Trophoblast cell (in vitro differentiated cells and primary cell): ENCODE measurements at regions not wholly inside any gene's neighbourhood (a gene's known extent, or its start where the extent isn't known, plus 50 kb on each side); places are given as distances from the start of the nearest gene placed in this dataset.

Experiments used
- DNase-seq, 2 donors: peaks; one replicate each; pipeline ENCODE4 v3.0.0-alpha.2; 2016
- H2AFZ ChIP-seq: 2 replicates; pipeline ENCODE4 v1.6.1; 2013; ENCODE audit warnings: low read length, moderate library complexity, mild to moderate bottlenecking; ENCODE audit not compliant: insufficient read depth, poor library complexity
- H2AK5ac ChIP-seq: 2 replicates; pipeline ENCODE4 v1.6.1; 2013; ENCODE audit warnings: mild to moderate bottlenecking, low read length
- H2BK120ac ChIP-seq: 2 replicates; pipeline ENCODE4 v1.6.1; 2013; ENCODE audit warnings: low read length, mild to moderate bottlenecking, moderate library complexity; ENCODE audit not compliant: insufficient read depth, poor library complexity
- H2BK12ac ChIP-seq: 2 replicates; pipeline ENCODE4 v1.6.1; 2013; ENCODE audit warnings: mild to moderate bottlenecking, low read length, moderate library complexity
- H2BK5ac ChIP-seq: 2 replicates; pipeline ENCODE4 v1.6.1; 2013; ENCODE audit warnings: low read length, low read depth, moderate library complexity, mild to moderate bottlenecking; ENCODE audit not compliant: poor library complexity
- H3K14ac ChIP-seq: 2 replicates; pipeline ENCODE4 v1.6.1; 2013; ENCODE audit warnings: mild to moderate bottlenecking, low read length
- H3K18ac ChIP-seq: 2 replicates; pipeline ENCODE4 v1.6.1; 2013; ENCODE audit warnings: mild to moderate bottlenecking, low read length
- H3K23ac ChIP-seq: 2 replicates; pipeline ENCODE4 v1.6.1; 2013; ENCODE audit warnings: low read length
- H3K27ac ChIP-seq: 2 replicates; pipeline ENCODE4 v1.5.1; 2013; ENCODE audit warnings: low read depth, mild to moderate bottlenecking, inconsistent platforms, low read length, moderate library complexity
- H3K27me3 ChIP-seq: 2 replicates; pipeline ENCODE4 v1.6.1; 2013; ENCODE audit warnings: inconsistent platforms, mild to moderate bottlenecking, low read length, moderate library complexity; ENCODE audit not compliant: insufficient read depth
- H3K36me3 ChIP-seq, 2 experiments: 1 replicate in 1 of 2; 2 replicates in 1 of 2; pipeline ENCODE4 v1.6.1; 2013; ENCODE audit warnings: low read length in 2 of 2, mild to moderate bottlenecking in 2 of 2, moderate library complexity in 1 of 2; ENCODE audit not compliant: insufficient read depth in 2 of 2, control insufficient read depth in 1 of 2
- H3K4ac ChIP-seq: 2 replicates; pipeline ENCODE4 v1.6.1; 2013; ENCODE audit warnings: low read depth, mild to moderate bottlenecking, low read length, moderate library complexity
- H3K4me1 ChIP-seq, 2 experiments: 1 replicate in 1 of 2; 2 replicates in 1 of 2; pipeline ENCODE4 v1.6.1; 2013; ENCODE audit warnings: low read length in 2 of 2, mild to moderate bottlenecking in 2 of 2, moderate library complexity in 1 of 2; ENCODE audit not compliant: insufficient read depth in 2 of 2, control insufficient read depth in 1 of 2
- H3K4me2 ChIP-seq: 2 replicates; pipeline ENCODE4 v1.6.1; 2013; ENCODE audit warnings: inconsistent platforms, mild to moderate bottlenecking, low read length, moderate library complexity
- H3K4me3 ChIP-seq: 2 replicates; pipeline ENCODE4 v1.5.1; 2013; ENCODE audit warnings: mild to moderate bottlenecking, low read depth, low read length, inconsistent platforms
- H3K79me1 ChIP-seq: one replicate; pipeline ENCODE4 v1.6.1; 2013; ENCODE audit warnings: low read length
- H3K79me2 ChIP-seq: 2 replicates; pipeline ENCODE4 v1.6.1; 2013; ENCODE audit warnings: low read length, mild to moderate bottlenecking; ENCODE audit not compliant: control insufficient read depth, insufficient read depth, poor library complexity
- H3K9ac ChIP-seq: 2 replicates; pipeline ENCODE4 v1.6.1; 2013; ENCODE audit warnings: mild to moderate bottlenecking, low read length
- H3K9me3 ChIP-seq: 2 replicates; pipeline ENCODE4 v1.6.1; 2013; ENCODE audit warnings: low read depth, mild to moderate bottlenecking, control low read depth, inconsistent platforms, low read length; ENCODE audit not compliant: insufficient read depth
- H4K12ac ChIP-seq: 2 replicates; pipeline ENCODE4 v1.6.1; 2013; ENCODE audit warnings: low read depth, mild to moderate bottlenecking, low read length, moderate library complexity
- H4K8ac ChIP-seq: 2 replicates; pipeline ENCODE4 v1.6.1; 2013; ENCODE audit warnings: low read depth, mild to moderate bottlenecking, low read length, moderate library complexity
- H4K91ac ChIP-seq: one replicate; pipeline ENCODE4 v1.6.1; 2013; ENCODE audit warnings: low read depth, mild to moderate bottlenecking, low read length, moderate library complexity
- WGBS: extraction: QIAGEN DNeasy Blood & Tissue Kit; methylation state at CpG from one replicate; pipeline ENCODE4 v1.1.7; 2013; ENCODE audit warnings: missing lambda C conversion rate; ENCODE audit not compliant: insufficient read length, insufficient coverage; ENCODE audit errors: extremely low coverage; 5-methylcytosine and 5-hydroxymethylcytosine counted together

- no peak overlapping the region for H2AFZ ChIP-seq
- H2AK5ac ChIP-seq = no peak overlapping the region
- no peak overlapping the region for H3K14ac ChIP-seq
- H2BK5ac ChIP-seq = no peak overlapping the region
- peaks cover 11% of the 10 kb centered on the region for H3K79me1 ChIP-seq
- H3K36me3 ChIP-seq = no peaks in the 10 kb centered on the region
- H4K8ac ChIP-seq = no peak overlapping the region
- no peak overlapping the region for H4K12ac ChIP-seq
- H3K79me2 ChIP-seq = peaks cover 1% of the 10 kb centered on the region
- no peaks in the 10 kb centered on the region for H3K9me3 ChIP-seq
- whole genome bisulfite sequencing = no CpG with 5 or more reads among the region's 3 CpGs
- H3K9ac ChIP-seq = no peak overlapping the region
- no peak overlapping the region for H2BK120ac ChIP-seq
- no peak overlapping the region for H3K18ac ChIP-seq
- H4K91ac ChIP-seq = no peak overlapping the region
- no peak for DNase-seq
- H3K4me3 ChIP-seq = no peak overlapping the region
- no peak overlapping the region for H3K23ac ChIP-seq
- H3K4me2 ChIP-seq = no peak overlapping the region
- H2BK12ac ChIP-seq = no peak overlapping the region
- no peak overlapping the region for H3K27ac ChIP-seq
- H3K4ac ChIP-seq = no peak overlapping the region
- peaks cover 28 to 29% of the 10 kb centered on the region in 2 experiments for H3K4me1 ChIP-seq
- H3K27me3 ChIP-seq = no peaks in the 10 kb centered on the region
Measured at GRCh38 chr1:30819244-30819571, 61.6 kb upstream of the LAPTM5 start.

- H4K12ac ChIP-seq = no peak overlapping the region
- H3K4me1 ChIP-seq = peaks cover 25 to 27% of the 10 kb centered on the region in 2 experiments
- peaks cover 8% of the 10 kb centered on the region for H3K79me1 ChIP-seq
- H3K36me3 ChIP-seq = no peaks in the 10 kb centered on the region
- no CpG with 5 or more reads among the region's 10 CpGs for WGBS
- H3K9me3 ChIP-seq = no peaks in the 10 kb centered on the region
- no peak overlapping the region for H2AK5ac ChIP-seq
- H3K9ac ChIP-seq = no peak overlapping the region
- no peak overlapping the region for H2AFZ ChIP-seq
- no peak overlapping the region for H3K4ac ChIP-seq
- no peaks in the 10 kb centered on the region for H3K27me3 ChIP-seq
- no peak overlapping the region for H3K23ac ChIP-seq
- H3K14ac ChIP-seq = no peak overlapping the region
- H4K91ac ChIP-seq = no peak overlapping the region
- H3K4me2 ChIP-seq = no peak overlapping the region
- no peaks in the 10 kb centered on the region for H3K79me2 ChIP-seq
- H2BK120ac ChIP-seq = no peak overlapping the region
- H2BK5ac ChIP-seq = no peak overlapping the region
- H2BK12ac ChIP-seq = no peak overlapping the region
- no peak overlapping the region for H3K18ac ChIP-seq
- no peak overlapping the region for H3K4me3 ChIP-seq
- no peak overlapping the region for H4K8ac ChIP-seq
- no peak overlapping the region for H3K27ac ChIP-seq
- DNase-seq = no peak
Measured at GRCh38 chr1:30818568-30819243, 61.1 kb upstream of the LAPTM5 start.

- H4K91ac ChIP-seq = peak overlapping the region; percentile 11
- H2AK5ac ChIP-seq = peak overlapping the region; percentile 35
- peak overlapping the region; percentile 9 for H3K14ac ChIP-seq
- no peak overlapping the region for H3K27ac ChIP-seq
- H2AFZ ChIP-seq = no peak overlapping the region
- H3K36me3 ChIP-seq = no peaks in the 10 kb centered on the region
- H3K23ac ChIP-seq = no peak overlapping the region
- no peak overlapping the region for H2BK120ac ChIP-seq
- H3K9ac ChIP-seq = no peak overlapping the region
- no peak overlapping the region for H4K8ac ChIP-seq
- no peak overlapping the region for H4K12ac ChIP-seq
- H3K27me3 ChIP-seq = no peaks in the 10 kb centered on the region
- H3K18ac ChIP-seq = no peak overlapping the region
- no CpG with 5 or more reads among the region's 3 CpGs for WGBS
- peak overlapping the region; percentile 12 for H2BK12ac ChIP-seq
- peaks cover 18 to 19% of the 10 kb centered on the region in 2 experiments for H3K4me1 ChIP-seq
- no peak for DNase-seq
- no peak overlapping the region for H3K4ac ChIP-seq
- no peak overlapping the region for H3K4me3 ChIP-seq
- H2BK5ac ChIP-seq = no peak overlapping the region
- H3K79me1 ChIP-seq = peaks cover 2% of the 10 kb centered on the region
- H3K79me2 ChIP-seq = no peaks in the 10 kb centered on the region
- no peaks in the 10 kb centered on the region for H3K9me3 ChIP-seq
- H3K4me2 ChIP-seq = no peak overlapping the region
Measured at GRCh38 chr1:30817548-30817947, 60.0 kb upstream of the LAPTM5 start.

GRCh38 chr1:30817077-30817438, 59.5 kb upstream of the LAPTM5 start:
- H3K36me3 ChIP-seq = no peaks in the 10 kb centered on the region

More at GRCh38 chr1:30817077-30817438, 59.5 kb upstream of the LAPTM5 start:
- H3K9me3 ChIP-seq = no peaks in the 10 kb centered on the region
- DNase-seq = no peak
- no peak overlapping the region for H2BK120ac ChIP-seq
- no peak overlapping the region for H2BK5ac ChIP-seq
- no peak overlapping the region for H2AFZ ChIP-seq
- H3K79me2 ChIP-seq = no peaks in the 10 kb centered on the region
- no peaks in the 10 kb centered on the region for H3K27me3 ChIP-seq
- no peak overlapping the region for H3K18ac ChIP-seq
- peaks cover 18 to 19% of the 10 kb centered on the region in 2 experiments for H3K4me1 ChIP-seq
- H3K79me1 ChIP-seq = peaks cover 2% of the 10 kb centered on the region
- no peak overlapping the region for H4K12ac ChIP-seq
- H2AK5ac ChIP-seq = no peak overlapping the region
- no peak overlapping the region for H3K14ac ChIP-seq
- H3K9ac ChIP-seq = no peak overlapping the region
- no peak overlapping the region for H2BK12ac ChIP-seq
- H3K23ac ChIP-seq = no peak overlapping the region
- H3K27ac ChIP-seq = no peak overlapping the region
- no peak overlapping the region for H3K4me3 ChIP-seq
- peak overlapping the region; percentile 3 for H4K91ac ChIP-seq
- no peak overlapping the region for H4K8ac ChIP-seq
- WGBS = no CpG with 5 or more reads among the region's 5 CpGs
- no peak overlapping the region for H3K4ac ChIP-seq
- H3K4me2 ChIP-seq = no peak overlapping the region
